Progenitor cell of endocrine pancreas (in vitro differentiated cells): ENCODE measurements at regions not wholly inside any gene's neighbourhood (a gene's known extent, or its start where the extent isn't known, plus 50 kb on each side); places are given as distances from the start of the nearest gene placed in this dataset.

Source experiments
- DNase-seq: peaks from one replicate; pipeline ENCODE4 v3.0.0; 2021; ENCODE audit warnings: low spot score; ENCODE audit not compliant: unreplicated experiment
- H3K27ac Mint-ChIP-seq: 2 replicates; pipeline ENCODE4 v1.8.0; 2021; ENCODE audit warnings: mild to moderate bottlenecking, moderate library complexity, mixed read lengths
- H3K27me3 Mint-ChIP-seq: 2 replicates; pipeline ENCODE4 v1.8.0; 2021; ENCODE audit warnings: mixed read lengths
- H3K36me3 Mint-ChIP-seq: 2 replicates; pipeline ENCODE4 v1.8.0; 2022; ENCODE audit warnings: mixed read lengths; ENCODE audit not compliant: insufficient read depth
- H3K4me1 Mint-ChIP-seq: 2 replicates; pipeline ENCODE4 v1.8.0; 2021; ENCODE audit warnings: low read depth, mixed read lengths
- H3K4me3 Mint-ChIP-seq: 2 replicates; pipeline ENCODE4 v1.8.0; 2021; ENCODE audit warnings: low read depth, mild to moderate bottlenecking, moderate library complexity, mixed read lengths
- H3K9me3 Mint-ChIP-seq: 2 replicates; pipeline ENCODE4 v1.8.0; 2021; ENCODE audit warnings: low read depth, mixed read lengths
- CTCF ChIP-seq: fragments of 200-600 bp; sonication (generic); IDR thresholded peaks from one replicate; pipeline ENCODE4 v1.5.0; 2021; ENCODE audit warnings: antibody characterized with exemption, mild to moderate bottlenecking; ENCODE audit not compliant: unreplicated experiment

DNA sequence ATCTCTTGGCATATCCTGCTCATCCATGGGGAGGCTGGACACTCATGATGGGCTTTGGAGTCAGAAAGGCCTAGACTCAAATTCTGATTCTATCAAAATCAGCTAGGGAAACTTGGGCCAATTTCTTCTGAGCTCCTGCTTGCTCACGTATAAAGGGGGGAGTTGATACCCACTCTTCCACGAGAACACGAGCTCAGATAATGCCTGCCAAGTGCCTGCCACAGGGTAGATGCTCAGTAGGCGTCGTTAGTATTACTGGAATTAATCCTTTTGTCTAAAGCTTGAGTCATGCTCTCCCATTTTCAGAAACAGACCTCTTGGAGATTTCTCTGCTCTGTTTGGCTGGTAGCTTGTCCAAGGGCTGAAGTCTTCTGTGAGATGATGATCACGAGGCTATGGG is 238.3 kb upstream of the MVB12B start:
- TF ChIP-seq CTCF: no peak
- no peak for DNase-seq
- peaks cover 35% of the 10 kb centered on the region for H3K27me3 Mint-ChIP-seq
- H3K27ac Mint-ChIP-seq: no peak overlapping the region
- H3K4me1 Mint-ChIP-seq: no peaks in the 10 kb centered on the region
- H3K4me3 Mint-ChIP-seq: no peak overlapping the region
- no peaks in the 10 kb centered on the region for H3K36me3 Mint-ChIP-seq
- H3K9me3 Mint-ChIP-seq: no peaks in the 10 kb centered on the region

DNA sequence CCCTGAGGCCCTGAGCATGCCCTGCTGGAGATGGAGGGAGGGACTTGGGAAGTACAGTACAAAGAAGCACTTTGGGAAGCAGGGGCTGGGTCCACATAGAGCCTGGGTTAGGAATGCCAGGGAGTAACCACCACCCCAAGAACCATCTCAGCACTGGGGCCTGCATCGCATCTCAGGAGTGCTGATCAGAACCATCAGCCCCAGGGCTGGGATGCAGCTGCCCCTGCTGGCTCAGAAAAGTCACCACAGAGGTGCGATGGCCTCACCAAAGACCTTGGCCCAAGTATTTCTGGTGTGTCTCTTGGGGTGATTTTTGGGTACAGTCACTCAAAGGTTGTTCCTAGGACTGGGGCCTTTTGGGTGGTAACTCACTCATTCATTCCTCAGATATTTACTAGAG is 236.8 kb upstream of the MVB12B start:
- peaks cover 24% of the 10 kb centered on the region for H3K27me3 Mint-ChIP-seq

GRCh38 chr9:126093771-126094170 is 232.9 kb upstream of the MVB12B start:
- TF ChIP-seq CTCF: no peak
- H3K4me1 Mint-ChIP-seq: no peaks in the 10 kb centered on the region
- H3K27me3 Mint-ChIP-seq: peaks cover 23% of the 10 kb centered on the region
- H3K4me3 Mint-ChIP-seq: no peak overlapping the region
- DNase-seq: no peak
- H3K27ac Mint-ChIP-seq: no peak overlapping the region
- H3K36me3 Mint-ChIP-seq: no peaks in the 10 kb centered on the region
- no peaks in the 10 kb centered on the region for H3K9me3 Mint-ChIP-seq

More for the DNA sequence above, 236.8 kb upstream of the MVB12B start:
- TF ChIP-seq CTCF: no peak
- Mint-ChIP-seq H3K4me1 (no peaks in the 10 kb centered on the region), H3K27ac (no peak overlapping the region), H3K4me3 (no peak overlapping the region), H3K36me3 (no peaks in the 10 kb centered on the region), H3K9me3 (no peaks in the 10 kb centered on the region)
- no peak for DNase-seq

DNA sequence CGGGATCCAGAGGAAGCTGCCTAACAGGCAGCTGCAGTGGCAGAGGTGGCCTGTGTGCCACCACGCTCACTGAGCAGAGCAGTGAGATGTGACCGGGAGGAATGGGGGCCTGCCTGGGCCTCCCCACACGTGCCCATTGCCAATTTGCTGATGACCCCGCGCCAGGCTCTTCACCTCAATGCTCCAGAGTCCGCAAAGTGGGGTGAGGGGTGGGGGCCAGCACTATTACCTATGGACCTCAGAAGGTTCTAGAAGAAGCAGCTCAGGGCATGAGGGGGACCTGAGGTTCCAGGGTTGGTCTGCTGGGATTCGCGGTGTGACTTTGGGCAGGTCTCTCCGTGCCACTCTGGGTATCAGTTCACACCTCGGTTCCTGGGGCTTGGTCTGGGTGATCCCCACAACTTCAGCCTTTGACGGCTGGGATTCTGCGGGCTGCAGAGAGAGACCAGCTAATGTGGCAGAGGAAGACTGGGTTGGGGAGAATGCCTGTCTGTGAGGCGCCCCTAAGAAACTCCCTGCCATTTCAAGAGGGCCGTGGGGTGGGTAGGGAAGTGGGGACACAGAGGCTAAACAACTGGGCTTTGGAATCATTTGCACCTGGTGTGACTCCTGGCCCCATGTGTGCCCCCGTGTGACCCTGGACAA is 231.0 kb upstream of the MVB12B start:
- H3K27ac Mint-ChIP-seq: no peak overlapping the region
- H3K36me3 Mint-ChIP-seq: no peaks in the 10 kb centered on the region
- no peaks in the 10 kb centered on the region for H3K9me3 Mint-ChIP-seq
- peaks cover 19% of the 10 kb centered on the region for H3K27me3 Mint-ChIP-seq
- H3K4me1 Mint-ChIP-seq: no peaks in the 10 kb centered on the region
- DNase-seq: no peak
- no peak overlapping the region for H3K4me3 Mint-ChIP-seq
- TF ChIP-seq CTCF: no peak

DNA sequence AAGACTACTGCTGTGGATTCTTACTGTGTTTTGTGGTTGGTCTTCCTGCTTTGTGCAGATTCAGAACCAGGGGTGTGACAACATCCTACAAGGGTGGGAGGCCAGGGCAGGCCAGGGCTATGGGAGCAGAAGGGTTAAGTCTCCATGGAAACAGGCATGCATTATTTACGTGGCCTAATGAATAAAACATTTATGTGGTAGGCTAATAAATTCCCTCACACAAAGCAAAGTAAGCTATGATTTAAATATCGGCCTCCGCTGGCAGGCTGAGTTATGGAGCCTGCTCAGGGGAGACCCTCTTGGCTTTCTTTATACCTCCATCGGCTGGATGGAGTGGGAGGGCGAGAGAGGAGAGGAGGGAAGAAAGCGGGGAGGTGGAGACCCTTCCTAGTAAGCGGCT is 230.3 kb upstream of the MVB12B start:
- Mint-ChIP-seq H3K4me1 (no peaks in the 10 kb centered on the region), H3K27me3 (peaks cover 15% of the 10 kb centered on the region), H3K4me3 (no peak overlapping the region), H3K36me3 (no peaks in the 10 kb centered on the region), H3K27ac (no peak overlapping the region), H3K9me3 (peaks cover 3% of the 10 kb centered on the region)
- TF ChIP-seq CTCF: no peak
- DNase-seq: no peak
